Heart right ventricle (tissue), 16 donors: ENCODE measurements at regions not wholly inside any gene's neighbourhood (a gene's known extent, or its start where the extent isn't known, plus 50 kb on each side); places are given as distances from the start of the nearest gene placed in this dataset.

Source experiments
- ATAC-seq, 8 donors: fragments of 200-7000 bp; cut with Tn5 transposase; one replicate each; pipeline ENCODE4 v1.9.1; 2020; ENCODE audit warnings: mild to moderate bottlenecking in 8 of 8, moderate library complexity in 8 of 8, moderate number of reproducible peaks in 1 of 8
- DNase-seq, 2 donors: peaks; one replicate each; pipeline ENCODE4 v3.0.0-alpha.2; 2020
- H3K27ac ChIP-seq, 10 donors: fragments of 200-600 bp; sonication (generic) in 2 of 10; one replicate each; pipeline versions ENCODE4 v1.5.0 to v1.8.0; 2020 to 2022; ENCODE audit warnings: mild to moderate bottlenecking in 3 of 10
- H3K27me3 ChIP-seq, 7 donors: fragments of 200-600 bp; one replicate each; pipeline ENCODE4 v1.8.0; 2021 to 2022; ENCODE audit warnings: mild to moderate bottlenecking in 2 of 7
- H3K36me3 ChIP-seq, 9 donors: fragments of 200-600 bp; sonication (generic) in 1 of 9; one replicate each; pipeline versions ENCODE4 v1.5.0 to v1.8.0; 2020 to 2022; ENCODE audit warnings: mild to moderate bottlenecking in 2 of 9
- H3K4me1 ChIP-seq, 9 donors: fragments of 200-600 bp; sonication (generic) in 1 of 9; one replicate each; pipeline versions ENCODE4 v1.5.0 to v1.8.0; 2020 to 2022; ENCODE audit warnings: mild to moderate bottlenecking in 4 of 9
- H3K4me3 ChIP-seq, 10 donors: fragments of 200-600 bp; sonication (generic) in 2 of 10; one replicate each; pipeline versions ENCODE4 v1.5.0 to v1.8.0; 2020 to 2022; ENCODE audit warnings: mild to moderate bottlenecking in 7 of 10, moderate library complexity in 2 of 10
- H3K9me3 ChIP-seq, 11 donors: fragments of 200-600 bp in 10 of 11; sonication (generic) in 2 of 11; one replicate each; pipeline versions ENCODE4 v1.5.0 to v1.8.0; 2013 to 2022; ENCODE audit warnings: mild to moderate bottlenecking in 2 of 11, control low read depth in 1 of 11, moderate library complexity in 1 of 11
- WGBS, 2 donors: extraction: QIAGEN DNeasy Blood & Tissue Kit; methylation state at CpG; one replicate each; pipeline ENCODE4 v1.1.7; 2013; ENCODE audit warnings: inconsistent platforms in 1 of 2; 5-methylcytosine and 5-hydroxymethylcytosine counted together
- intact Hi-C, 10 donors: fragments of 100-400 bp; cut with DNase I; formaldehyde crosslinking; loops; one replicate each; pipeline versions ENCODE4 v1.11.1 to v1.14.2; 2022
- TF ChIP-seq, protein P1 (sequence below), 9 donors: fragments of 200-600 bp; sonication (generic) in 2 of 9; IDR thresholded peaks; one replicate each; pipeline versions ENCODE4 v1.5.0 to v1.8.0; 2021 to 2022; ENCODE audit warnings: antibody characterized with exemption in 9 of 9, mild to moderate bottlenecking in 5 of 9, moderate library complexity in 1 of 9
- donor health status: Arrhythmogenic right ventricular cardiomyopathy.
- donor health status: ischemic (EF 13 %, LVEDD 7.1; RV severe dilation, severe dysfunction).
- donor health status: healthy with polysubstance abuse.
- donor health status: DM: no; HTN: yes; CAD: no.
- donor health status: DM: no; HTN: no; CAD: no.
- donor health status: ischemic (EF 25% LVEDD 6.9; RV normal size, moderate dysfunction).
- donor health status: ischemic (EF 25% LVEDD 5.7; RV mildly dilated, moderate dysfunction).
- donor health status: healthy.
- donor health status: DM: yes; HTN: yes; CAD: no.
- donor health status: Ischemic cardiomyopathy.
- donor health status: ischemic (EF 35%, LVEDD 5.7; RV mildly dilated, moderate dysfunction).
- donor health status: nonischemic (EF 11% LVEDD 7.7; RV severe dilation, severe dysfunction).
- donor health status: DM: yes; HTN: yes; CAD: no.
- donor health status: PGD.
- donor health status: ischemic (EF 29% LVEDD 5.4; RV normal size, mild dysfunction).
- donor health status: nonischemic (EF 23%, LVEDD 6.1; RV moderate dilation, normal function).

DNA sequence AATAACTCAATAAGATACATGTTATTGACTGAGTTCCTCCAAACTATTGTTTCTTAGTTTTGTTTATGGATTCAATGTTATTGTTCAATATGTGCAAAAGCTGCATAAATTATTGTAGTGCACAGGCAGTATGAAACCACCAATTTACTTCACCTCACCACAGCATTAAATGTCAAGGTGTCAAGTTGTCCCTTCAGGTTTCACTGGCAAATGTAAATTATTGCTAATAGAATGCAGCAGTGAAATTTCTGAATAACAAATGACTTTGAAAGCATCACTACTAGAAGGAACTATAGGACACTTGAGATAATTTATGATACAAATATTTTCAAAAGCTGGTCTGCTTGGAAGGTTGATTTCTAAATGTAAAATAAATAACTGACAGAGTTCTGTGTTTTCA lies 116.4 kb upstream of the PTPRD start:
- ATAC-seq (no peak), DNase-seq (no peak)
- Histone ChIP-seq H3K36me3 (no peaks in the 10 kb centered on the region), H3K4me3 (no peak overlapping the region), H3K27me3 (no peaks in the 10 kb centered on the region), H3K27ac (no peak overlapping the region), H3K9me3 (peaks cover 0 to 4% (median 0%) of the 10 kb centered on the region in 11 donors), H3K4me1 (no peaks in the 10 kb centered on the region)
- TF ChIP-seq, protein P1, sequence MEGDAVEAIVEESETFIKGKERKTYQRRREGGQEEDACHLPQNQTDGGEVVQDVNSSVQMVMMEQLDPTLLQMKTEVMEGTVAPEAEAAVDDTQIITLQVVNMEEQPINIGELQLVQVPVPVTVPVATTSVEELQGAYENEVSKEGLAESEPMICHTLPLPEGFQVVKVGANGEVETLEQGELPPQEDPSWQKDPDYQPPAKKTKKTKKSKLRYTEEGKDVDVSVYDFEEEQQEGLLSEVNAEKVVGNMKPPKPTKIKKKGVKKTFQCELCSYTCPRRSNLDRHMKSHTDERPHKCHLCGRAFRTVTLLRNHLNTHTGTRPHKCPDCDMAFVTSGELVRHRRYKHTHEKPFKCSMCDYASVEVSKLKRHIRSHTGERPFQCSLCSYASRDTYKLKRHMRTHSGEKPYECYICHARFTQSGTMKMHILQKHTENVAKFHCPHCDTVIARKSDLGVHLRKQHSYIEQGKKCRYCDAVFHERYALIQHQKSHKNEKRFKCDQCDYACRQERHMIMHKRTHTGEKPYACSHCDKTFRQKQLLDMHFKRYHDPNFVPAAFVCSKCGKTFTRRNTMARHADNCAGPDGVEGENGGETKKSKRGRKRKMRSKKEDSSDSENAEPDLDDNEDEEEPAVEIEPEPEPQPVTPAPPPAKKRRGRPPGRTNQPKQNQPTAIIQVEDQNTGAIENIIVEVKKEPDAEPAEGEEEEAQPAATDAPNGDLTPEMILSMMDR (IDR thresholded peaks at IDR 0.05): no peak
- intact Hi-C loops: no loop called here

DNA sequence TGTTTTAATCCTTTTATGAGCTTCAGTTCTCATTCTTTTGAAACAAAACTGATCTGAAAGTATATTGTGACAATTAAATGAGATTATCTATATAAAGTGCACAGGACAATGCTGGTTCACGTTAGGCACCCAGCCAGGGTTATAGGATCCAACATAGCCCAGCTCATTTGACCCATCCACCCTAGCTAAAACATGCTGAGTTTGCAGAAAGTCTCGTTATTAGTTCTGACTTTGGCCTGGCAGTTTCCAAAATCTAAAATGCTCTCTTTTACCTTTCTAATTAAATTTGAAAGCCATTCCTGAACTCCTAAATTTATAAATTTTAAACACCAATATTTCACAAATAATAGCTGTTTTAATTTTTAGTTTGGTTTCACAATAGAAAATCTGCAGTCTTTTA lies 131.9 kb upstream of the PTPRD start:
- TF ChIP-seq, protein P1 (IDR thresholded peaks at IDR 0.05): no peak
- Histone ChIP-seq H3K27ac (no peak overlapping the region), H3K9me3 (peaks cover 0 to 18% (median 2%) of the 10 kb centered on the region in 11 donors), H3K4me1 (no peaks in the 10 kb centered on the region), H3K27me3 (no peaks in the 10 kb centered on the region), H3K36me3 (no peaks in the 10 kb centered on the region), H3K4me3 (no peak overlapping the region)
- DNase-seq (no peak), ATAC-seq (no peak)
- WGBS, 2 donors: 75 to 78% methylated on average over 2 of the region's 2 CpGs
- intact Hi-C loops: no loop called here

DNA sequence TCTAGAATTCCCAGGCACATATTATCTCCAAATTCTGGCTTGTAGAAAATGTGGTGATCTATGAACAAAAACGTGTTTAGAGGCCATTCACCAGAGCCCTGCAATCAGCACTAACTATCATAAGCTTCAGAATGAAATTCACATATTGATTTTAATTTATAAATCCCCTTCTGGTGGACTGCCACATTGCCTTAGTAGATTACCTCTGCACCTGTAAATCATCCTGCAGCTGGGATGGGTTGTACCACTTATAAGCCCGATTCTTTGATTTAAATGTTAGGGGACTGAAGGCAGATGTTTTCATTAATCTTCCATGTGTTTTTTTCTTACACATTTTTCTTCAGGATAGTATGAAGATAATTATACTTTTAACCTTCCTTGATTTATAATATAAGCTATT lies 140.7 kb upstream of the PTPRD start:
- intact Hi-C loops: no loop called here
- H3K27ac ChIP-seq: no peak overlapping the region
- H3K4me3 ChIP-seq: no peak overlapping the region
- TF ChIP-seq, protein P1 (IDR thresholded peaks at IDR 0.05): no peak
- peaks cover 0 to 44% (median 4%) of the 10 kb centered on the region in 11 donors for H3K9me3 ChIP-seq
- DNase-seq (no peak), ATAC-seq (no peak)
- WGBS, 2 donors: 51 to 63% methylated on average over 2 of the region's 2 CpGs
- no peaks in the 10 kb centered on the region for H3K27me3 ChIP-seq
- no peaks in the 10 kb centered on the region for H3K4me1 ChIP-seq
- no peaks in the 10 kb centered on the region for H3K36me3 ChIP-seq

DNA sequence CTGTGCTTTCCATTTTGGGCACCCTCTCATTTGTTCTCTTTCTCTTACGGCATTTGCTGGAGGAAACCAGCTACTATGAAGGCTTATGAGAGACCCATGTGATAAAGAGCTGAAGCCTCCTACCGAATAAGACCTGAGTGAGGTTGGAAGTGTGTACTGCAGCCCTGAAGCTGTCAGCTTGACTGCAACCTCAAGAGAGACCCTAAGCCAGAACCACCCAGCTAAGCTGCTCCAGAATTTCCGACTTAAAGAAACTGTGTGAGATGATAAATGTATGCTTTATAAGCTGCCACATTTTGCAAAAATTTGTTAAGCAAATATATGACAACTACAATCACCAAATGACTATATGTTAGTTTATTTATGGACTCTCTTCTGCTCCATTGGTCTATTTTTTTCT lies 151.7 kb upstream of the PTPRD start:
- Histone ChIP-seq H3K9me3 (peaks cover 0 to 16% (median 0%) of the 10 kb centered on the region in 11 donors), H3K36me3 (no peaks in the 10 kb centered on the region), H3K4me1 (no peaks in the 10 kb centered on the region), H3K27me3 (no peaks in the 10 kb centered on the region), H3K4me3 (no peak overlapping the region), H3K27ac (no peak overlapping the region)
- intact Hi-C loops: no loop called here
- TF ChIP-seq, protein P1 (IDR thresholded peaks at IDR 0.05): no peak
- 76 to 77% methylated on average over 3 of the region's 3 CpGs for WGBS, 2 donors
- DNase-seq: no peak
- ATAC-seq: no peak

DNA sequence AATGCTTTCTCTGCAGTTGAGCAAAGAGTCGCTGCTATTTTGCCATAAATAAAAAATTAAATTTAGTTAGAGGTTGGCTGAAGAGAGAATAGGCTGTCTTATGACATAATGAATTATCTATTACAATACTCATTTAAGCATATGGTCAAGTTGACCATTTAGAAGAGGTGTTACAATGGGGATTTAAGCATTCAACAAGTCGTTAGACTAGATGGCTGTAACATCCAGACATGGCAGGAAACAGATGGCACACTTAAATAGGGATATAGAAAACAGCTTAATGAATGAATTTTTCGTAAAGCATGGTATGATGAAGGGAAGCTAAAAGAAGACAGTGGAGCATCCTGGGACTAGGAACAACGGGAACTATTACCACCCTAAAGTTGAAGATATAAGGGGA lies 160.3 kb upstream of the PTPRD start:
- Histone ChIP-seq H3K4me1 (no peaks in the 10 kb centered on the region), H3K27me3 (no peaks in the 10 kb centered on the region), H3K9me3 (peaks cover 0 to 30% (median 0%) of the 10 kb centered on the region in 11 donors), H3K36me3 (no peaks in the 10 kb centered on the region), H3K4me3 (no peak overlapping the region), H3K27ac (no peak overlapping the region)
- 60 to 63% methylated on average over 4 of the region's 4 CpGs for WGBS, 2 donors
- intact Hi-C loops: no loop called here
- ATAC-seq: no peak
- DNase-seq: no peak
- TF ChIP-seq, protein P1 (IDR thresholded peaks at IDR 0.05): no peak
